ENCODE measurements at regions not wholly inside any gene's neighbourhood (a gene's known extent, or its start where the extent isn't known, plus 50 kb on each side); places are given as distances from the start of the nearest gene placed in this dataset.

DNA sequence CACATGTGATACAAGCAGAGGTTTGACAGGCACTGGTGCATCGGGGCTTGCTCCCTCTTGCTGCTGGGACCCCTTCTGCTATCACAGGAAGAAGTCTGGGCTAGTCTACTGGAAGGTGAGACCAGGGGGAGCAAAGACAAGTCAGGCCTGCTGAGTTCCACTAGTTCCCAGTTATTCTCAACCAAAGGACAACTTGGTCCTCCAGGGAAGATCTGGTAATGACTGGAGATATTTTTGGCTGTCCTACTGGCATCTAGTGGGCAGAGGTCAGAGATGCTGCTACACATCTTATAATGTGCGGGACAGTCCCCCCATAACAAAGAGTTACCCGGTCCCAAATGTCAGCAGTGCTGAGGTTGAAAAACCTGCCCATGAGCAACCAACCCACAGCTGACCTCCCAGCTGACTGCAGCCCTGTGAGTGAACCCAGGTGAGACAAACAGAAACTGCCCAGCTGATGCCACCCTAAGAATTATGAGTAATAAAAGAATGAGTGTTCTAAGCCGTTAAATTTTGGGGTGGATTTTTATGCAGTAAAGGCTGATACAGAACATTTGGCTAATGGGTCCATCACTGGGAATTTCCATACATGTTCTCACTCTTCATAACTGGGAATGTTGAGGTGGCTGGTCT is 71.6 kb downstream of the NENF start:
- TF ChIP-seq CTCF (IDR thresholded peaks at IDR 0.05) (no peak), POLR2AphosphoS5 (IDR thresholded peaks at IDR 0.05) (no peak)

All from sigmoid colon (tissue), 4 donors.